ENCODE measurements at regions not wholly inside any gene's neighbourhood (a gene's known extent, or its start where the extent isn't known, plus 50 kb on each side); places are given as distances from the start of the nearest gene placed in this dataset.

DNA sequence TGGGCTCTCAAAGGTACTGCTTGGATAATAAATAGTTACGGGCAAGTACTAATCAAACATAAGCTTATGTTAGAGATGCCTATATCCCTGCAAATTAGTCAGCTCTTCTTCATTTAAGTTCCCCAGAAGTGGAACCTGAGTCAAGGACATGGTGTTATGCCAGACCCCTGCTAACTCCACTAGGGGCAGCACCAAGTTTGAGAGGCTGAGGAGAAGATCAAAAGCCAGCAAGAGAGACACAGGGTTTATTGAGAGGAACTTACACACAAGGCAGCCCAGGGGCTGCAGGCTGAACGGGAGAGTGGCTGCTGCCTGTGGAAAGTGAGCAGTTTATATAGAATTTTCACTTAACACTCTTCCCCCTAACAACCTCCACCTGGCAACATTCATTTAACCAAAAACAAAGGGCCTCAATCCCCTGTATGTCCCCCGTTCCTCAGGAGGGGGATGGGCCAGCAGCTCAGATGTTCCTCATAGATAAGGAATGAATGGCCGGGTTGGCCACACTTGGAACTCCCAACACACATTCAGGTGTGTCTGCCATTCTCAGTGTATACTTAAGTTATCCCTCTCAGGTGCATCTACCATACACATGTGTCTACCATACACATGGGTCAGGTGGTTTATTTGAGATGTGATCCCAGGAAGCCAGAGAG lies 62.6 kb upstream of the GHITM start:
- TF ChIP-seq POLR2A (IDR thresholded peaks at IDR 0.05): no peak
- peak in 1 of 3 experiments; percentile 12 for TF ChIP-seq CTCF (IDR thresholded peaks at IDR 0.05)
- TF ChIP-seq POLR2AphosphoS5 (IDR thresholded peaks at IDR 0.05; ENCODE audit: insufficient read depth in 1 of 2, low read depth in 1 of 2): no peak
- H3K27ac ChIP-seq: peak overlapping the region; percentile 85
- intact Hi-C loops (cut with DNase I): no loop called here

DNA sequence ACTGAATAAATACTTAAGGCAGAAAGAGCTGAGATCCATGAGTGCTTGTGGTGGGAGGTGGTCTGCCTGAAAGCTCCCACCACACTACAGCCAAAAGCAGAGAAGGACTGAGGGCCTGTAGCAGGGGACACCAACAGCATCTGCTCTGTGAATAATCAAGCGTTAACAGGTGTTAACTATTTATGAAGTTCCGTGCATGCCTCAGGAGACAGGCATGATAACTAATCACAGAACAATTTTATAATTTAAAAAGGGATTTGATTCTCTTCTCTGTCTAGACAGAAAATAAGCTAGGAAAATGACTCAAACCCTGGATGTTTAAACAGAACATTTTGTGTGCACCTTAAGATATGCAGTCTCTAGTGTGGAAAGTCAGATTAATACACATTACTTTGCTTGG lies 61.5 kb upstream of the GHITM start:
- no peaks in the 10 kb centered on the region for H3K27me3 ChIP-seq
- H3K27ac ChIP-seq: peak overlapping the region; percentile 85
- no peaks in the 10 kb centered on the region for H3K9me3 ChIP-seq
- DNase-seq (ENCODE audit: extremely low spot score in 2 of 2): no peak
- peaks cover 12% of the 10 kb centered on the region for H3K4me1 ChIP-seq
- no peak for TF ChIP-seq CTCF (IDR thresholded peaks at IDR 0.05)
- TF ChIP-seq POLR2AphosphoS5 (IDR thresholded peaks at IDR 0.05; ENCODE audit: insufficient read depth in 1 of 2, low read depth in 1 of 2): no peak
- no peak for TF ChIP-seq POLR2A (IDR thresholded peaks at IDR 0.05)
- H3K4me3 ChIP-seq: no peak overlapping the region
- no peaks in the 10 kb centered on the region for H3K36me3 ChIP-seq
- intact Hi-C loops (cut with DNase I): no loop called here

More for the DNA sequence above, 62.6 kb upstream of the GHITM start:
- no peak for DNase-seq (ENCODE audit: extremely low spot score in 2 of 2)
- Histone ChIP-seq H3K4me1 (peaks cover 12% of the 10 kb centered on the region), H3K9me3 (no peaks in the 10 kb centered on the region), H3K4me3 (no peak overlapping the region), H3K36me3 (no peaks in the 10 kb centered on the region), H3K27me3 (no peaks in the 10 kb centered on the region)

DNA sequence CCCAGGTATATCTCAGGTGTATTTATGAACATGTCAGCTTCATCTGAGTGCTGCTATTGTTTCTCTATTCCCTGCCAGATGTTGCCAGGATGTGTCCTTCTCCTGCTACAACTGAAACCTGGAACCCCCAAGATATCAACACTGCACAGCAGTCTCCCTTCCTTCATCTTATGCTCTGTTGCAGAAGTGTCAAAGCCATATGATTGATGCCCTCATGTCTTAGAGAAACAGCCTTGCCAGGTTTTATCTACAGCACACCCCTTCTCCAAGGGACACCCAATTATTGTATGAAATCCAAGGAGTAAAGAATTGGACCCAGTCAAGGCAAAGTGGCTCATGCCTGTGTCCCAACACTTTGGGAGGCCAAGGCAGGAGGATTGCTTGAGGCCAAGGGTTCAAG lies 60.5 kb upstream of the GHITM start:
- Histone ChIP-seq H3K27ac (no peak overlapping the region), H3K27me3 (no peaks in the 10 kb centered on the region), H3K36me3 (no peaks in the 10 kb centered on the region), H3K4me1 (peaks cover 12% of the 10 kb centered on the region), H3K9me3 (no peaks in the 10 kb centered on the region), H3K4me3 (no peak overlapping the region)
- intact Hi-C loops (cut with DNase I): no loop called here
- TF ChIP-seq POLR2AphosphoS5 (IDR thresholded peaks at IDR 0.05; ENCODE audit: insufficient read depth in 1 of 2, low read depth in 1 of 2) (no peak), CTCF (IDR thresholded peaks at IDR 0.05) (no peak), POLR2A (IDR thresholded peaks at IDR 0.05) (no peak)
- DNase-seq (ENCODE audit: extremely low spot score in 2 of 2): no peak

- intact Hi-C loops (cut with DNase I): no loop called here
- H3K9me3 ChIP-seq: no peaks in the 10 kb centered on the region
- no peaks in the 10 kb centered on the region for H3K36me3 ChIP-seq
- no peaks in the 10 kb centered on the region for H3K27me3 ChIP-seq
- no peak overlapping the region for H3K27ac ChIP-seq
- H3K4me3 ChIP-seq: no peak overlapping the region
- TF ChIP-seq CTCF (IDR thresholded peaks at IDR 0.05) (no peak), POLR2AphosphoS5 (IDR thresholded peaks at IDR 0.05; ENCODE audit: insufficient read depth in 1 of 2, low read depth in 1 of 2) (no peak), POLR2A (IDR thresholded peaks at IDR 0.05) (no peak)
- DNase-seq (ENCODE audit: extremely low spot score in 2 of 2): no peak
- no peaks in the 10 kb centered on the region for H3K4me1 ChIP-seq
These were observed 55.0 kb upstream of the GHITM start for GRCh38 chr10:84084342-84084741.

DNA sequence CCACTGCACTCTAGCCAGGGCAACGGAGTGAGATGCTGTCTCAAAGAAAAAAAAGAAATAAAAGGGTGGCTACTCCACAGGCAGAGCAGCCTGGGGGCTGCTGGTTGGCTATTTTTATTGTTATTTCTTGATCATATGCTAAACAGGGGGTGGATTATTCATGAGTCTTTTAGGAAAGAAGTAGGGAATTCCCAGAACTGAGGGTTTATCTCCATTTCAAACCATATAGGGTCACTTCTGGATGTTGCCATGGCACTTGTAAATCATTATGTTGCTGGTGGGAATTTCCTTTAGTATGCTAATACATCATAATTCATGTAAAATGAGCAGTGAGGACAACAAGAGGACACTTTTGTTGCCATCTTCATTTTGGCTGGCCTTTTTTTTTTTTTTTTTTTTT lies 52.1 kb upstream of the GHITM start:
- TF ChIP-seq CTCF (IDR thresholded peaks at IDR 0.05): no peak
- no peak for TF ChIP-seq POLR2AphosphoS5 (IDR thresholded peaks at IDR 0.05; ENCODE audit: insufficient read depth in 1 of 2, low read depth in 1 of 2)
- no peak for TF ChIP-seq POLR2A (IDR thresholded peaks at IDR 0.05)
- no peaks in the 10 kb centered on the region for H3K9me3 ChIP-seq
- no peaks in the 10 kb centered on the region for H3K36me3 ChIP-seq
- no peaks in the 10 kb centered on the region for H3K27me3 ChIP-seq
- H3K4me1 ChIP-seq: no peaks in the 10 kb centered on the region
- intact Hi-C loops (cut with DNase I): no loop called here
- no peak overlapping the region for H3K4me3 ChIP-seq
- no peak overlapping the region for H3K27ac ChIP-seq
- DNase-seq (ENCODE audit: extremely low spot score in 2 of 2): no peak

All from vagina (tissue), 2 donors.